ENCODE measurements at regions not wholly inside any gene's neighbourhood (a gene's known extent, or its start where the extent isn't known, plus 50 kb on each side); places are given as distances from the start of the nearest gene placed in this dataset.
A peak's percentile ranks its signal among the peaks of the same experiment; 100 is the strongest.

DNA sequence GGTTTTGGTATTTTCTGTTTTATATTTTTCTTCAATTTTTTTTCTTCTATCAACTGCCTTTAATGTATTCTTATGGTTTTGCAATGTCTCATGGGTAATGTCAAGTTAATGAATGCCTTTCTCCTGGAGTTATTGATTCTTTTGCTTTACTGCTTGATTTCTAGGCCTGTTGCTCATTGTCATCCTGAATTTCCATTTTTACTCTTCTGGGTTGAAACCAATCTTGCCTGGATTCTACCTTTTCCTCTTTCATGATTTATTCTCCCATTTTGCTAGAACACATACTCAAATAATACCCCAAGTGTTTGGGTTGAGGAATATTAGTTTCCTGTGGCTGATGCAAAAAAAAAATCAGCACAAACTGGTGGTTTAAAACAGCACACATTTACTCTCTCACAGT, 315.2 kb upstream of the PDZRN3 start:
- no peak for DNase-seq

DNA sequence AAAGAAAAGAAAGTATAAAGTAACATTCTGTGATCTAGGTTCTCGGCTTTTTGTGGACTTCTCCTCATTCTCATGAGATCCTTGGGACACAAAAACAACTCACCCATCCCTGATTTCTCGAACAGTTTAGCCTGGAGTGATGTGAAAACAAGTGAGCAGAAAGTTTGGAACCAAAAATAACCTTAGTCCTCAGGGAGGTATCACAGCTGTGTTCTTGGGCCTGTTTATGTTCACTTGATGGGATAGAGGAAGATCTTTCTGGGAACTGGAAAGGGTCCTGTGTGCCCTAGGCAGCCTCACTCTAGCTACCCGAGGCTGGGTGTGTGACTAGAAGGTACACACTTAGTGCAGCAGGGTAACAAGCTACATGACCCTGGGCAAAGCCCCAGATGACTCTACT, 308.8 kb upstream of the PDZRN3 start:
- DNase-seq, result no peak

DNA sequence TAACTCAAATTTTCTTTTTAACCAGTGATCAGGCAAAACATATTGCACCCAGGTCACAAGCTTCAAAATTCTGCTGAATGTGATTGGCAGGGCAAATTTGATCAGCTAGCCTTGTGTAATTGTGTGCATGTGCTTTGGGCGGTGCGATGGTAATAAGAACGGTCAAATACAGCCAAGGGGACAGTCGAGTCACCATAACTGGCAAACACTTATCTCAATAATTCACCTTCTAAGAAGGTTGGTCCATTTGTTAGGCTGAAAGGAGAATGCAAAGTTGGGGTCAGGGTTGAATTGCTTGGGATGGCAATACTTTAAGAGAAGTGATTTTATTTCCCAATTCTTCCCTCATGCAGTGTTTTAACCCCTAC, 302.4 kb upstream of the PDZRN3 start:
- DNase-seq, result no peak

DNA sequence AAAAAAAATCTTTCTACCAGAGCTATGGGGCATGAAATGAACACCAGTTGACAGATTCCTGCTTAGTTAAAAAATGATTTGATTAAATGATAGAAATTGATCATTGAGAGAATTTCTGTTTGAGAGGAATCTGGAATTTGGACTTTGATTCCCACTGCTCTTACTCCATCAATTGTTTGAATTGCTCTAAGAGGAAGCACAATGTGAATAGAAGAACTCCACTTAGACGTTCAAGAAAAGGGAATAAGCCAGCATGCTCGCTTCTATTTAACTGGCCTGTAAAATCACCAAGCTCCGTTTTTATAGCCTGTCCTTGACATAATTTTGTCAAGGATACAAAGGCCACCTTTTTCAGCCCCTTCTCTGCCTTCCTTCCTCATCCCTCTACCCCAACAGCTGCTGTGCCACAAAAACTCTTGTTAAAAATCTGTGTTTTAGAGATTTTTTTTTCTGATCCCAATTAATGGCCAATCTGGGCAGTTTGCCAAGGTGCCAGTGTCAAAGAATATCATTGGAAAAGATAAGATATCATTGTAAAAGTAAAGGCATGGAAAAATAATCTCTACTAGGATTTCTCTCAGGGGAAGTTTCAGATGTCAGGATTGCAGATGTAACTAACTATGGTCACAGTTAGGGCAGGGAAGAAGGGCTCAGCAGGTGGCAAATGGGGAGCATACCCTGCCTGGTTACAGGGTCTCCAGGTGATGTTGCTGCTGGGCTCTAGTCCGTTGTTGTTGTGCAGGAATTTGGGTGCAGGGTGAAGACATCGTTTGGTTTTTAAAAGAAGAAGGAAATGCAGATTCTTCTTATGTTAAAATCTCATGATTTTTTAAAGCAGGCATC, 301.8 kb upstream of the PDZRN3 start:
- DNase-seq, result no peak

DNA sequence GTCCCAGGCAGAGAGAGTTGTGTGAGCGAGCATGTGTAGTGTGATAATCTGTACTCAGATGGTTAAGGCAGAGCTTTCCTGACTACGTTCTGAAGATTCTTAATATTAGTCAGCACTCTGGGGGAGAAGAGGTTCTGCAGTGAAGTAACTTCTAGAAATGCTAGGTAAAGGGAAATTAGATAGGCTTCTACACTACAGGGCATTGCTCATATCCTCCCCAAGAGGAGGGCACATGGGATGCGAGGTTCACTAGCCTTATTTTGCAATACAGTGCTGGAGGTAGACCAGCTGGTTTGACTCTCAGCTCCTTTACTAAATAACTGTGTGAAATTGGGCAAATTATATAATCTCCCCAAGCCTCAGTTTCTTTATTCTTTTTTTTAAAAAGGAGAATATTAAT, 300.3 kb upstream of the PDZRN3 start:
- no peak for DNase-seq

DNA sequence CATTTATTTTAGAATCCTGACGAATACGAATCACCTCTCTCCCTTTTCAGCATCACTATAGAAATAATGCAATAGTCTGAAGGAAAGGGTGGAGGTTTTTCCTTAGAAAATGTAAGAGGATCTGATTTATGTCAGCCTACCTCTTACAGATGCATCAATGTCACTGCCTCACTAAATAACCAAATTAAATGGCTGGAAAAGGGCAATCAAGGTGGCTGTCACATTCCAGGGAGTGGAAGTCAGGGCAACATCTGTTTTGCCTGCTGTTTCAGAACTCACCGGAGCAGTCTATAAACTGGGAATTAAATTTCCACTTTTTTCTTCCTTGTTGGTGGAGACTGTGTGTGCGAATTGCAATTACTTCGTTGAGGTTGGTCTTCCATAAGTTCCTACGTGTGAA, 299.3 kb upstream of the PDZRN3 start:
- no peak for DNase-seq

DNA sequence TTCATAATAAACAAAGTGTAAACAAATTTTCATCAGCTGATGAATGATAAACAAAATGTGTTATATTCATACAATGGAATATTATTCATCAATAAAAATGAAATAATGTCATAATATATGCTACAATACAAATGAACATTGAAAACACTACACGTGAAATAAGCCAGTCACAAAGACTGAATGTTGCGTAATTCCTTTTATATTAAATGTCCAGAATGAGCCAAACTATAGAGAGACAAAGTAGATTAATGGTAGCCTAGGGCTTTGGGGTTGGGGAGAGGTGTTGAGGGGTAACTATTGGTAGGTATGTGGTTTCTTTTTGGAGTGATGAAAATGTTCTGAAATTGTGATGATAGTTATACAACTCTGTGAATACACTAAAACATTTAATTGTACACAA, 292.9 kb upstream of the PDZRN3 start:
- DNase-seq, result no peak

DNA sequence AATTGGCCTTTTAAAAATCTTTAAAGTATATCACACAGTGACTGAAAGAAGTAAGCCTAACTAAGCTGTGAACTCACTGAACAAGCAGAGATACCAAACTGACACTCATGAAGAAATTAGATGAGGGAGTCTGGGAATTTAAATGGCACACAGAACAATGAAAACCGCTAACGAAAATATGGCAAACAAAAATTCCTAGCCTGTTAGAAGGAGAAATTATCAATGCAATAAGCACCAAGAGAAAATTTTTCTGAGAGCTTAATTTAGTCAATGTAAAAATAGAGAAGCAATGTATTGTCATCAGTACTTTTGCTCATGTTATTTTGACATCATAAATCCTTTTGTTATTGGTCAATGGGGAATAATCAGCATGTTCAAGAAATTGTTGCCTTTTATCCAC, 291.1 kb upstream of the PDZRN3 start:
- no peak for DNase-seq

DNA sequence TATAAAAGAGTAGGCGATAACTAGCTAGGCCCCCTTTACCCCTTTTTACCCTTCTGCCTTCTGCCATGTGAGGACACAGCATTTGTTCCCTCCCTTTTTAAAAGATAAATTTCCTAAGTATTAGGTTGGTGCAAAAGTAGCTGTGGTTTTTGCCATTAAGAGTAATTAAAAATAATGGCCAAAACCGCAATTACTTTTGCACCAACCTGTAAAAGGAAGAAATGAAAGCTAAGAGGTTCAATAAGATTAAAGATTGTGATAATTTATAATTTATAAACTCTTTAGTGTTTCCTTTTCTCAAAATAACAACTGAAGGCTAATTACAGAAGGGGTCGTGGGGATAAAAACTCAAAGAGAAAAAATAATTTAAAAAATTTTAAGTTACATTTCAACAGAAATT, 283.5 kb upstream of the PDZRN3 start:
- DNase-seq, result no peak

DNA sequence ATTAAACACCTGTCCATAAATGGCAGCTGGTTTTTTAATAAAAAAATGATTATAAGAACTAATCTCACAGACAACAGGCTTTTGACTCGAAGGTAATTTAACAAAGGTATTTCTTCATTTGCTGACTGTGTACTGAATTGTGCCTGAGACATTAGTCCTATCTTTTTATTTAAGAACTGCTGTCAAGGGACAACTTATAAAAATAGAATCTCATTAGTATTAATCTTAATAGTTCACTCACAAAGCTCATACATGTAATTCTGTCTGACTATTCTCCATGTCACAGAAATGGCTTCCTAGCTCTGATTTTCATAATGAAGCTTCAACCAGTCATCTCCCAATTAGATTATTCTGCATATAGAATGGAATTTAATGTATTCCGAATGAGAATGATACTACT, 276.9 kb upstream of the PDZRN3 start:
- no peak for DNase-seq

DNA sequence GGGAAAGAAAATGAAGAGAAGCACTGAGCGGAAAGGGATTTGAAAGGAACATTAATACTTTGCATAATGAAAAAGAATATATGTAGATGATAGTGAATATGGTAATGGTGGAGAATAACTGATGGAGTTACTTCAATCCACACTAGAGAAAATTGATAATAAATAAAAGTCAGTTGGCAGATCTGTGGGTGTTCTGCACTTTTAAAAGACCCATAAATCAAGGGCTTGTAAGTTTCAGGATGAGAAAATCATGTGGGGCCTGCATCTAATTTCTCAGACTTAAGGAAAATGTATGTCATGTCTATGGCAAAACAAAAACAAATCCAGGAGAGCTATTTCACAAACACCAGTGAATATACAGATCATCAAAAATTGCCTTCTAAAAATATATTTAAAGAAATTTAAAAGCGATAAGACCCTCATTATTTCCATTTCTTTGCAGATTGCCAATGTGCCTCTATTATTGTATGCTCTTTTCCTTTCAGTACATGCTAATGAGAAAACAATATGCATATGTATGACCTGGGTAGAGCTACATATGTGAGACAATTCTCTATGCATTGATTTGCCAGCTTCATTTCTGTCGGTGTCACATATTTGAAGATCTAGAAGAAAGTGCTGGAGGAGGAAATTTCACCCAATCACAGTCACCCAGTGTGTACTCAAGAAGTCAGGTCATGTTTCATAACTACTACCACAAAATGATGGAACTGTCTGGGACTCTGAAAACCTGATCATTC, 269.9 kb upstream of the PDZRN3 start:
- DNase-seq, result no peak

DNA sequence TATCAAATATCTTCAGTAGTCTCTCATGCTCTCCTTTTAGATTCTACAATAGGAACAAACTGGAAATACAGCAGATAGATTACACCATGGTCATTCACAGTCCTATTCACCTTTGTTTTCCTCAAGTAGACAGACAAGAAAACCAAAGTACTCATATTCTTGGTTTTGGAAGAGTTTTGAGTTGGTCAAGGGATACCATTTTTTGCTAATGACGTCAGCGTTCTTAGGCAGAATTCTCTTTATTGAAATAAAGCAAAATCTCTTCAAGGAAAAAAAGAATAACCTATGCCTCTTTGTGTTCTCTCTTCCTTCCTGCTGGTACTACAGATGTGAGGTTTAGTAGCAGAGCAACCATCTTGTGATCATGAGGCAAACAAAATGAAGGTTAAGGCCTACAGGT, 268.3 kb upstream of the PDZRN3 start:
- DNase-seq, result no peak

DNA sequence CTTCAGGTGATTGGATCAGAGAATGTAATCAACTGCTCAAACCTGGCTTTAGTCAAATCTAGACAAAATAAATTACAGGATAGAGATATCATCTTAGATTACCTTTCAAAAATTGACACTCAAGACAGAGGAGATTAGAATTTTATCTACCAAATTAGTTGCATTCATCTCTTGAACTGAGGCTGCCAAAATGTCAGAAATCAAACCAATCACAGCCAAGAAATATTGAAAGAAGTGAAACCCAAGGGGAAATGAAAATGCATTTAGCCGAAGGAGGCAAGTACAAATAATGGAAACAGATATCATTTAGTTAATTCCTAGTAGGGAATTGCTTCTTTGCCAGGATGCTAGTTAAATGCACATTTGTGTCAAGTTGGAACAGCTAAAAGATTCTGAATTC, 261.1 kb upstream of the PDZRN3 start:
- no peak for DNase-seq

DNA sequence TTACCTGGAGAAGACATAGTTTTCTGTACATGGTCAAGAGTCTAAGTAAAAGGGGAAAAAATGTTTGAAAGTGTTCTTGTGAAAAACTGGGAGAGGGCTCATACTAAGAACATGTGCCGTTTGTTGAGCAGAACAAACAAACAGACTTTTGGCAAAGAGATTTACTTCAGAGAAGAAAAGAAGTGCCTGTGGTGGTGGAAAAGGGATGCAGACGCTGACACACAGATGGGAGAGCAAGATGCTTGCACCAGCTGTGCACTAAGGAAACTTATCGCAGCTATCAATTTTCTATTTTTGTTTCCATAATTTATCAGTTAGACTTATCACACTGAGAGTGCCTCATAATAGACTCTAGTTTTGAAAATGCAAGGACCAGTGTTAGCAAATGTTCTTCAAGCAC, 259.6 kb upstream of the PDZRN3 start:
- DNase-seq, result no peak

DNA sequence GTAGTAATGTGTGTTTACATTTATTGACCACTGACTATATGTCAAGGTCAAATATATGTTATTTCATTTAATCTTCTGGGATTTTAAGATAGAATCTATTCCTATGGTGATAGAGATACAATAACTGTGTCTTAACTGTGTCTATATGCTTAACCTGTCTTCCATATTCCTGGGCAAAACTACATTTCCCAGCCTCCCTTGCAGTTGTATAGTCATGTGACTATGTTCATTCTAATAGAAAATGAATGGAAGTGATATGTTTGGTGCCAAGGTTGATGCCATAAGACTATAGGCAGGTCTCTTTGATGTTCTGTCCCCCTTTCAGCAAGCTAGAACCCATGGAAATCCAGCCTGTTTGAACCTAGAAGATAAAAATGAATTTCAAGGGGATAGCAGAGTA, 258.8 kb upstream of the PDZRN3 start:
- DNase-seq, result no peak

DNA sequence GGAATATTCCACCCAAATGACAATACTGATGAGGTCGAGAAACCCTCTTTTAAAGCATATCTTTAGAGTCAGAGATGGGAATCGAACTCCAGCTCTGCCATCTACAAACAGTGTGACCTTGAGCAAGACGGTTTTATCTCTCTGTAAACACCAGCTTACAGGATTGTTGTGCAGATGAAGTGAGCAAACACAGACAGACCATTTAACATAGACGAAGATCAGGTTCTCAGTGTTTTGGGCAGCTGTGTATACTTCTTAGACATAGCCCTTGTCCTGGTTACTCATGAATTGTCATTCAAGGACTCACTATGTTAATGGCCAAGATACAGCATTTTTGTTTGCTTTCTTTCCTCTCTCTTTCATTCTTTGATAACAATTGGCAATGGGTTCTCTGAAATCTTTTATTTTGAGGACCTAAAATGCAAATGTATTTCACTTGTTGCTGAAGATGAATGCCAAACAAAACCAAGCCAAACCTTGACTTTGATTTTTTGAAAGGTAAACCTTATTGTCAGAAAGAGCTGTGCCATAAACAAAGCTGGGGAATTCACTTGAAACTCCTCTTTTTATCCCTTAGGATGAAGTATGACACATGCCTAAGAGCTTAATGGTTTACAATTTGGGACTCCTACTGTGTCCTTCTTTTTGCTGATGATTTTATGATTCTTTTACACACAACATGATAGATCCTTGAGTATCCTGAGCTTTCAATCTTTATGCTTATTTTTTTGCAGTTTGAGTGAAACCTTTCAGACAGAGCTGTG, 250.0 kb upstream of the PDZRN3 start:
- DNase-seq, result no peak

DNA sequence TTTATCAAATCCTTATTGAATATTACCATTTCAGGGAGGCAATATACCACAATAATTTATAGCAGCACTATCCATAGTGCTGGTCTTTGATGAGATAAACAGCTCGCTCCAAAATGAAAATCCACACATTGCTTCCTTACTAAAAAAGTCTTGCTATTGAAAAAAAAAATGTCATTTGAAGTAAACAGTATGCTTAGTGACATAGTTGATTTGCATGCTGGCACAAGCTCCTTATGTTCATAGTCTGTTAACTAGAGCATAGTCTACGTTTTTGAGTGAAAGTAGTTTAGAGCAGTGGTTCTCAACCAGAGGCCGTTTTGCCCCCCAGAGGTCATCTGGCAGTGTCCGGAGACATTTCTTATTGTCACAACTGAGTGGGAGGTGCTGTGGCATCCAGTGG, 249.4 kb upstream of the PDZRN3 start:
- no peak for DNase-seq

DNA sequence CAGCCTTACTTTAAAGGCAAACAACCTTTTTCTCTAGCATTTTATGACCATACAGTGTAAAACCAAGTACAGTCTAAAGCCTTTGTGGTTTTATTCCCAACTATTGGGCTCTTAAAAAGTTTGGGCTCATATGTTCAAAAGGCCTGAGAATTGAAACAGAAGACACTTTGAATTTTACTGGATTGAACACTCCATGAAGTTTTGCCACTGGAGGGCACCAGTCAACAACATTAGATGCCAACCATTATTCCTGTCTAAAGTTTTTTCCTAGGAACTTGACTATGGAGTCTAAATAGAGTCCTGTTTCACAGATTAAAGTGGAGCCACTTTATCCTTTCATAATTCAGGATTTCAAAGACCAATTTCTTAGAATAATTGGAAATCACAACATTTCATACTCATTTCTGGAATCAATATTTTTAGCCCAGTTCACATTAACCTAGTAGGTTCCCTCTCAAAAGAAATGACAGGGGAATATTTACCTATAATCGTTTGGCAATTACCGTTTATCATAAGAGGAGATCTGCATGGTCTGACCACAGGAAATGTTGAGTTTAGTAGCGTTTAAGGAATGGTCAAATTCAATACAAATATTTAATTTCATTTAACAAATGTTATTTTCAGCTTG, 244.1 kb upstream of the PDZRN3 start:
- no peak for DNase-seq

DNA sequence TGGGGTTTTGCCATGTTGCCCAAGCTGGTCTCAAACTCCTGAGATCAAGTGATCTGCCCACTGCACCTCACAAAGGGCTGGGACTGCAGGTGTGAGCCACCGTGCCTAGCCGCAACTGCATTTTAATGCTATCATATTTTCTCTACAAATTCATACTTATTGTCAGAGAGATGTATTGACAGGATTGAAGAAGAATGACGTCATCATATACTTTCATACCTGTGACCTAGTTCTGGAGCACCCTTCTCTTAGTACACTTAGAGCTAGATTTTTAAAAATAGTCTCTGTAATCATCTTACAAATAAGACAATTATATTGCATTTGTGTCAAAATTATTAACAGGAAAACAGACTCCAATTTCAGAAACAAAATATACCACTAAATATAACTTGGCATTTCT, 242.8 kb upstream of the PDZRN3 start:
- no peak for DNase-seq

DNA sequence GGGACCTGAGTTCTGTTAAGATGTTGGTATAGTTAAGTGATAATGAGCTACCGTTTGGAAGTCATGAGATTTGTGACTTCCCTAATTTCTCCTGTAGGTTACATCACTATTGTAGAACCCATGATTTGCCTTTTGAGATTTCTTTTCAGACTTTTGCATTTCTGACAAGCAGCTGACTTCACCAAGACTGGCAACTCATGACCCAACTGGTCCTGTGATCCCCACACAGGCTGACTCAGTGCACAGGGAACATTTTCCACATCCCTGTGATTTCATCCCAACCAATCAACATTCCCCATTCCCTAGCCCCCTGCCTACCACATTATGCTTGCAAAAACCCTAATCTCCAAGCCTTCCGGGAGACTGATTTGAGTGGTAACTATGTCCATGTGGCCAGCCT, 242.1 kb upstream of the PDZRN3 start:
- peak; percentile 44 to 56 for DNase-seq

DNA sequence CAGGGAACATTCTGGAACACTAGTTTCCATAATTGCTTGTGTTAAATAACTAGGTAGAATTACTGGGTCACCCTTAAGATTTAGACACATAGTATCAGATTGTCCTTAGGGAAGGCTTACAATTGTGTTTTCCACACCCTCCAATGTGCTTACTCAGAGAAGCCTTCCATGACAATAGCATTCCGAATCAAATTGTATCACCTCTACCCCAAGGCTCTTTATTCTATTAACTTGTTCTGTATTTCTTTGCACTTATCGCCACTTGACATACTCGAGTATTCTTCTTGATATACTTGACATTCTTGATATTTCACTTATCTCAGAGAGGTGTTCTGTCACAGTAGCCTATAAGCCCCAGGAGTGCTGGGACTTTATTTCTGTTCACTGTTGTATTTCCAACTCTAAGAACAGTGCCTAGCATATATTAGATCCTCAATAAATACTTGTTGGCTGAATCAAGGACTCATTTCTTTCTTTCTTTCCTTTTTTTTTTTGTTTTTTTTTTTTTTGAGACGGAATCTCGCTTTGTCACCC, 238.9 kb upstream of the PDZRN3 start:
- DNase-seq, result no peak

DNA sequence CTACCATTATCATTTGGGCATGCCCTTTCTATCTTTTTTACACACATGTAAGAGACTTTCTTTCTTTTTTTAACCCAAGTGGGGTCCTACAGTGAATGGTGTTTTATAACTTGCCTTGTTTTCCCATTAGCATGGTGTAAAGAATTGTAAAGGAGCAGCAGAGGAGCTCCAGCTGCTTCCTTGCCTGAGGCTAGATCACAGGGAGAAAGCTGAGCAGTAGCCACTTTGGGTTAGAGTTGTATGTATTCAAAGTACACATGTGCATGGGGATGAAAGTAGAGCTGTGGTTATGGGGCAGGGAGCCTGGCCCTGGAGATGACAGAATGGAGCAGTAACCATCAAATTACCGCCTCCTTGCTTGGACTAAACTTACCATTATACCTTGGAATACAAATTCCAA, 231.1 kb upstream of the PDZRN3 start:
- DNase-seq, result no peak

Data from inflammatory macrophage (primary cell).